SH-SY5Y (cell line): ENCODE measurements at regions not wholly inside any gene's neighbourhood (a gene's known extent, or its start where the extent isn't known, plus 50 kb on each side); places are given as distances from the start of the nearest gene placed in this dataset.

ENCODE experiments used
- GATA2 ChIP-seq: IDR thresholded peaks from 2 replicates; pipeline ENCODE4 v1.6.1; 2011; ENCODE audit warnings: mild to moderate bottlenecking, low read depth, low read length
- GATA3 ChIP-seq: IDR thresholded peaks from 2 replicates; pipeline ENCODE4 v1.6.1; 2011; ENCODE audit warnings: low read depth, mild to moderate bottlenecking, low read length, moderate library complexity

GRCh38 chr11:29628609-29629008, 388.2 kb downstream of the KCNA4 start:
- TF ChIP-seq GATA2 (no peak), GATA3 (no peak)

DNA sequence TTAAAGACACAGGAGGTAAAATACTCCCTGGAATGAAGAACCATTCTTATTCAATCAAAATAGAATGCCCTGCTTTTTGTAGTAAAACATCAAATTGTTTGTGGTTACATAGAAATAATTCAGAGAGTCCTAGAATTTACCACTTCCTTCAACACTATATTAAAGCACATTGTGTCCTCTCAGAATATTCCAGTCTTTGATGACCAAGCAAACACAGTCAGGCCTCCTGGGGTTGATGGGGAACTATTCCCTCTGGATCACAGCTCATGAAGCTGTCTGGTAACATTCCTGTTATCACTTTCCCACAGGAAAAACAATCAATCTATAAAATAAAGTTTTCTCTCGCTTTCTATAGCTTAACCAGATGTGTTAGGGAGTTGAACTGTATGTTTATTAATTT, 389.3 kb downstream of the KCNA4 start:
- TF ChIP-seq GATA2 (no peak), GATA3 (no peak)

DNA sequence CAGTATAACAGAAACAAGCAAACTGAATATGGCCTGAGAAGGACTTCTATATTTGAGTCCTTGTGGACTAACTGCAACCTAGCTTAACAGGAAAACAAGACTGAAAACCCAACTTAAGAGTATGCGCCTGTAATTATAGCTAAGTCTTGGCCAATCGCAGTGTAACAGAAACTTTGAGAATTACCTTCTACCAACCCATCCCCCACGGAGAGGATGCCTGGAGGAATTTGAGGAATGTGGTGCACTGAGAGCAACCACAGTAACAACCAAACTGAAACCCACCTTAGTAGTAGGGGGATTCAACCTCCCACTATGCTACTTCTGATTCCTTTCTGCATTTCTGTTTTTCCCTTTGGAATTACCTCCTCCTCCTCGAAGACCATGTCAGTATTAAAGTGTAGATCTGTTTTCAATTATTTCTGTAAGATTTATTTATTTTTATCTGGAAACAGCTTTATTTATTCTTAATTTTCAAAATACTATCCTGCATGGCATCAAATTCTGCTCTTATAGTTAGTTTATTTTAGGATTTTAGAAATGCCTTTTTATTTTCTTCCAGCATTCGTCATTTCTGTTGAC, 393.6 kb downstream of the KCNA4 start:
- TF ChIP-seq GATA3 = no peak
- TF ChIP-seq GATA2 = no peak

GRCh38 chr11:29616611-29617010, 400.2 kb downstream of the KCNA4 start:
- no peak for TF ChIP-seq GATA3
- TF ChIP-seq GATA2 = no peak

DNA sequence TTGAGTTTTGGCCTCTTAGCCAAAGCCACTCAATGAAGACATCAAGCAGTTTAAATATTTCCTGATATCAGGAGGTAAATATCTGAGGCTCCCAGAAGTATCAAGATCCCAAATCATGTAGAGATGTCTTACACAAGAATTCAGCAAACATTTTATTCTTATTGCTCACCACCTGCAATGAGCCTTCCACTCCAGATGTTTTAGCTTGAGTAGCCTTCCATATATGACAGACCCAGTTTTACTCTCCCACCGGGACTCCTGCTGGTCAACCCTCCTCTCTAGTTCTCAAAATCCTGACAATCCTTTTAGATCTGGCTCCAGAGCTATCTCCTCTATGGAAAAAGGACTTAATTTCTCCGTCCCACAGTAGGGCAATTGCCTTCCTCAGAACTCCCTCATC, 404.4 kb downstream of the KCNA4 start:
- TF ChIP-seq GATA3 = no peak
- no peak for TF ChIP-seq GATA2

DNA sequence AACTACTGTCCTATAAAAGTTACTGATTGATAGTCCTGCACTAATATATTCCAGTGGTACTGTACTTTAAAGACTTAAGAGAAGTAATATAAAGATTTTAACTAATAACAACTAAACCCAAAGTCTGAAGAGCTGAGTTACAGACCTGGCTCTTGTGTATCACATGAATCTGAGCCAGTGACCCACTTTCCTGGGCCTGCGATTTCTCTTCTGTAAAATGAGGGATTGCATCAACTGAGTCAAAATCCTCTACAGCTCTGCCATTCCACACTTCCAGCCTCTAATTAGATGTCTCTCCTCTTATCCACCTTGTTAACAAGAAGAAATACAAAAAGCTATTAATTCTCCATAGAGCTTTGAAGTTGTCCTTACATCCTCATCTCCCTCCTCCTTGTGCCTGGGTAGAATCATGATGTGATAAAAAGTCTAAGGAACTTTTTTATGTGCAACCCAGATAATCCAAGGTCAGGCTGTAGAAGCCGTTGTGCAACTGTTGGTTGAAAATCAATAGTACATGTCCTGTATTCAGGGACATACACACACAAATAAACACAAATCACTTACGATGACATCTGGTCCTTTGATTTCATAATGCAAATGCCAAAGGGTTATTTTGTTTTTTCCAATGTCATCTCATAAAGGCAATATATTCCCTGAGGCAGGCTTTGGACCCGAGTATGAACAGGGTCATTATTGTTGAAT, 410.3 kb downstream of the KCNA4 start:
- TF ChIP-seq GATA2 (no peak), GATA3 (no peak)

GRCh38 chr11:29584342-29584741, 432.5 kb downstream of the KCNA4 start:
- TF ChIP-seq GATA2 (no peak), GATA3 (no peak)

DNA sequence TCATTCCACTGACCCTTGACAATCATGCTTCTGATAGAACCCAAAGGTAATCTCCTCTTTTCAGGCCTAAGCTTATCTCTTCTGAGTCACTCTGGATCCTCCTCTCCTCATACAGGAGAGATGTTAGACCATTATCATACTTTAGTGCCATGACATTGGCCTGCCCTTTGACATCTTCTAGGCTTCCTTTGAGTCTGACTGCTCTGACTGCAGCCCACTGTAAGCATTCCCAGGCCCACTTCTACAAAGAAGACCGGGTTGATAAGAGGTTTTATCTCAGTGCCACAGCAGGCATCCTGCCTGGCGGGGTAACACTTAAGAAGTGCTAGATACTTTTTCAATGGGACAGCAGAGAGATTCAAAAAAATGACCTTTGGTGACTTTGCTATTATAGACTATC, 438.0 kb downstream of the KCNA4 start:
- TF ChIP-seq GATA3 (no peak), GATA2 (no peak)

GRCh38 chr11:29564486-29564885, 452.3 kb downstream of the KCNA4 start:
- no peak for TF ChIP-seq GATA2
- no peak for TF ChIP-seq GATA3

DNA sequence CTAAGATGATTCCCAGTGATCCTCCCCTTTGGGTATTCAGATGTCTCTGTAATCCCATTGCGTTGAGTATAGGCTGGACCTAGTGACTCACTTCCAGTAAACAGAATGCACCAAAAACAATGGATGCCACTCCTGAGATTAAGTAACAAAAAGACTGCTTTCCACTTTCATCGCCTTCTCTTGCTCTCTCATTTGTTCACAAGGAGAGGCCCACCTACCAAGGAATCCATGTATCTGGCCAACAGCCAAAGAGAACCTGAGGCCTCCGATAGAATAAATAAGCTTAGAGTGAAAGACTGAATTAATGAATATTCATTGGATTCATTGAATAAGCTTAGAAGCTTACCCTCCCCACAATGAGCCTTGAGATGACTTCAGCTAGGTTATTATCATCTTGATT, 454.6 kb downstream of the KCNA4 start:
- no peak for TF ChIP-seq GATA2
- no peak for TF ChIP-seq GATA3

DNA sequence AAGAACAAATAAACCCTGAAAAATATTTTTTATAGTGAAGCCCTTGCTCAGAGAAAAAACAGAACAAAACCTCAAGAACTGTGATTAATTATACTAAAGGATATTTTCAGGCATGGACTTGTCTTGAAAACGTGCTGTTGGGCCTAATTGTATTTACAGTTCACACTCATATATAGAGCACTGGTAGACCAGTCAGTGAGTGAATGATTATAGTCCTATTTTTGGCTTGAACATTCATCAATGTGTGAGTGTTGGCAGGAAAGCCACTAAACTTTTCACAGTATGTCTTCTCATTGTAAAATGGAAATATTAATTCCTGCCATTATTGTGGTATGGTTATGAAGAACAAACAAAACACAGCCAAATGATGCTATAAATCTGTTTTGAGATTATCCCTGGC, 462.8 kb downstream of the KCNA4 start:
- no peak for TF ChIP-seq GATA2
- TF ChIP-seq GATA3 = no peak

DNA sequence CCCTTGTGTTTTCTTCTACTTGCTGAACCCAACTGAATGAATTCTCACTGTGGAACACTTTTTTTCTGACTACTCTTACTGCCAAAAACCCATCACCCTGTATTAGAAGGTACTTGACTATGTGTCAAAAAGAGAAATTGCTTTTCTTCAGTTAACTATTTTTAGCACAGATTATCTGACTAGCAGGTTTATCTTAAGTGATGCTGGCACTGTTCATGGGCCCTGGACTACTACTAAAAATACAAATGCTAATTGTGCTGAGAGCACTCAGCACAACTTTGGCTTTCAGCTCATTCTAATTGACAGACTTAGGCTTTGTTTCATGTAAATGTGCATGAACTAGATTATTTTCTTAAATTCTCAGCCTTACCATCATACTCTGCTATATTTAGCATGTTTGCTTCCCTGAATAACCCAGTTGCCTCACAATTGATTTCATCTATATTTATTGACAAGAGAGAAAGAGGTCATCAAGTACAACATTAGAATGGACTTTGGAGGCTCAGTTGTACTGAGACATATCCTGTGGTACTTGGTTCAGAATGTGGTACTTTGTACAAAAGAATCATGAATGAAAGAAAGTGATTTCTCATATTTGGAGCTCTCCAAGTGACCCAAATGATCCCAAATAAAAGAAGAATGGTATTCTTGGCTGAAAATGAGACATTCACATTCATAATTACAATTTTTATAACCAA, 478.3 kb downstream of the KCNA4 start:
- no peak for TF ChIP-seq GATA2
- no peak for TF ChIP-seq GATA3

GRCh38 chr11:29534836-29535235, 482.0 kb downstream of the KCNA4 start:
- no peak for TF ChIP-seq GATA2
- no peak for TF ChIP-seq GATA3

GRCh38 chr11:29530961-29531360, 485.9 kb downstream of the KCNA4 start:
- TF ChIP-seq GATA2 (no peak), GATA3 (no peak)

DNA sequence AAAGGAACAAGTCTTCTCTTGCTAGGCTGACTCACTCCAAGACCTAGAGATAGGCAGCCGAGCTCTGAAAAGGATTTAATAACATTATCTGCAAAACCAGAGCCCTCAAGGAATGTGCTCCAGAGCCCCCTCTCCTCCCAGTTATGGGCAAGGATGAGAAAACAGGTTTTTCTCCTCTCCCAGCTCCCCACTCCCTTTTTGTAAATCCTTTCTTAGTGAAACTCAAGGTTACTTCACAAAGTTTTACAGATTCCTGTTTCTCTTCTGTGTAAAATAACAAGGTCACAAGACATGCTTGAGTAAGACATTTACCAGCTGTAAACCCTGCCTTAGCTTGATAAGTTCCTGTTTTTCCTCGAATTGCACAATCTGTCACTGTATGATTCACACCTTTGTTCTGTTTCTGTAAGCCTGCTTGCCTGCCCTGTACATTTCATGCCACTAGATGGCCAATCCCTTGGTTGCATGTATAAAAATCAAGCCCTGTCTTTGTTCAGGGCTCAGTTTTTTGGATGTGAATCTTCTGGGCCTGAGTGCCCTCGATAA, 489.4 kb downstream of the KCNA4 start:
- TF ChIP-seq GATA2 = no peak
- TF ChIP-seq GATA3 = no peak
